ENCODE measurements at regions not wholly inside any gene's neighbourhood (a gene's known extent, or its start where the extent isn't known, plus 50 kb on each side); places are given as distances from the start of the nearest gene placed in this dataset.

DNA sequence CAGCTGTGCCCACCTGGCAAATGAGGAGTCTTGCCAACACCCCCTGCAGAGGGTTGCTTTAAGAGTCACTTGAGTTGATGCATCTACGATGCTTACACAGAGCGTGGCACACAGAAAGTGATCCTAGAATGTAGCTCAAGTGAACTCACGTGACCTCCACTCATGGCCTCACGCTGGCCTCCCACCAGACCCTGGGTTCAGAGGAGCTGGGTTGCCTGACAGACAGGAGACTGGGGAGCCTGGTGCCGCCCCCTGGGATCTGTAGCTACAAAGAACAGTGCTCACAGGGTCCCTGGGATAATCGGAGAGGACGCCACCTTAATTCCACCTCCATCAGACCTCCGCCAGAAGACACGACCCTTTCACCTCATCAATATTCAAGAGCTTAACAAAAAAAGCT lies 81.4 kb upstream of the CASZ1 start:
- no peak overlapping the region for H3K4me3 ChIP-seq (replicated peaks in 1 of 3; ENCODE audit: low read depth in 2 of 3, low read length in 3 of 3)
- WGBS (ENCODE audit: insufficient coverage) = 91% methylated on average over 5 of the region's 9 CpGs
- Mint-ChIP-seq H3K4me1 (no peaks in the 10 kb centered on the region), H3K9me3 (peaks cover 0 to 3% (median 0%) of the 10 kb centered on the region in 7 donors), H3K36me3 (no peaks in the 10 kb centered on the region), H3K27ac (no peak overlapping the region), H3K27me3 (ENCODE audit: low read depth in 3 of 3) (peaks cover 2 to 6% (median 4%) of the 10 kb centered on the region in 3 donors), H3K4me3 (no peak overlapping the region)
- no peaks in the 10 kb centered on the region for H3K36me3 ChIP-seq (replicated peaks in 1 of 2; ENCODE audit: control insufficient read depth in 1 of 2, insufficient read depth in 2 of 2, low read length in 2 of 2)
- no peak overlapping the region for H2AFZ ChIP-seq (ENCODE audit: insufficient read depth, low read depth, low read length, poor library complexity, severe bottlenecking)
- no peaks in the 10 kb centered on the region for H3K79me2 ChIP-seq (ENCODE audit: insufficient read depth, low read length)
- no peaks in the 10 kb centered on the region for H3K4me1 ChIP-seq (ENCODE audit: control insufficient read depth in 1 of 2, insufficient read depth in 2 of 2, low read length in 2 of 2)
- H3K27me3 ChIP-seq (ENCODE audit: control insufficient read depth in 2 of 2, insufficient read depth in 2 of 2, low read length in 2 of 2) = no peaks in the 10 kb centered on the region
- H3K9ac ChIP-seq (ENCODE audit: insufficient read depth, low read length, poor library complexity, severe bottlenecking) = no peak overlapping the region
- no peak overlapping the region for H3K4me2 ChIP-seq (replicated peaks; ENCODE audit: extremely low read depth, low read length, poor library complexity, severe bottlenecking)
- H3K9me3 ChIP-seq (replicated peaks in 1 of 2; ENCODE audit: control insufficient read depth in 1 of 2, insufficient read depth in 1 of 2, low read length in 2 of 2) = no peaks in the 10 kb centered on the region
- TF ChIP-seq, protein P1, sequence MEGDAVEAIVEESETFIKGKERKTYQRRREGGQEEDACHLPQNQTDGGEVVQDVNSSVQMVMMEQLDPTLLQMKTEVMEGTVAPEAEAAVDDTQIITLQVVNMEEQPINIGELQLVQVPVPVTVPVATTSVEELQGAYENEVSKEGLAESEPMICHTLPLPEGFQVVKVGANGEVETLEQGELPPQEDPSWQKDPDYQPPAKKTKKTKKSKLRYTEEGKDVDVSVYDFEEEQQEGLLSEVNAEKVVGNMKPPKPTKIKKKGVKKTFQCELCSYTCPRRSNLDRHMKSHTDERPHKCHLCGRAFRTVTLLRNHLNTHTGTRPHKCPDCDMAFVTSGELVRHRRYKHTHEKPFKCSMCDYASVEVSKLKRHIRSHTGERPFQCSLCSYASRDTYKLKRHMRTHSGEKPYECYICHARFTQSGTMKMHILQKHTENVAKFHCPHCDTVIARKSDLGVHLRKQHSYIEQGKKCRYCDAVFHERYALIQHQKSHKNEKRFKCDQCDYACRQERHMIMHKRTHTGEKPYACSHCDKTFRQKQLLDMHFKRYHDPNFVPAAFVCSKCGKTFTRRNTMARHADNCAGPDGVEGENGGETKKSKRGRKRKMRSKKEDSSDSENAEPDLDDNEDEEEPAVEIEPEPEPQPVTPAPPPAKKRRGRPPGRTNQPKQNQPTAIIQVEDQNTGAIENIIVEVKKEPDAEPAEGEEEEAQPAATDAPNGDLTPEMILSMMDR (IDR thresholded peaks at IDR 0.05) = no peak
- H3K27ac ChIP-seq (ENCODE audit: low read depth in 1 of 2, low read length in 2 of 2) = no peak overlapping the region
- intact Hi-C loops (cut with micrococcal nuclease) = no loop called here
- no peaks in the 10 kb centered on the region for H4K20me1 ChIP-seq (ENCODE audit: insufficient read depth, low read length)
- DNase-seq = no peak

DNA sequence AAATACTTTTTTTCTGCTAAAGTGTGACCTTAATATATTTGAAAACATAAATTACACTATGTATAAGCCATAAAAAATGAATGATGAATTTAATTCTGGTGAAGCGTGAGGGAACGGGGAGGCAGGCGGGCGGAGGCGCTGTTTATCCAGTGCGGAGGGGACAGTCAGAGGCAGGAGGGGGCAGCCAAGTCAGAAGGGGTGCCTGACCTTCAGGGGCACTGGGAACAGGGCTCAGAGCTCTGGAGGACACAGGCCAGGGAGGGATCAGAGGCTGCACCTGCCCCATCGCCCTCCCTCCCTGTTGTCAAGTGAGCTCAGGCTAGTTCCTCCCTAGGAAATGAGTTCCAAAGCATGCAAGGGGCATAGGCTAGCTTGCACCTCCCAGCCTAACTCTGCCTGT lies 82.0 kb upstream of the CASZ1 start:
- Histone ChIP-seq H4K20me1 (ENCODE audit: insufficient read depth, low read length) (no peaks in the 10 kb centered on the region), H3K36me3 (replicated peaks in 1 of 2; ENCODE audit: control insufficient read depth in 1 of 2, insufficient read depth in 2 of 2, low read length in 2 of 2) (no peaks in the 10 kb centered on the region), H3K27ac (ENCODE audit: low read depth in 1 of 2, low read length in 2 of 2) (no peak overlapping the region), H3K27me3 (ENCODE audit: control insufficient read depth in 2 of 2, insufficient read depth in 2 of 2, low read length in 2 of 2) (no peaks in the 10 kb centered on the region), H3K9me3 (replicated peaks in 1 of 2; ENCODE audit: control insufficient read depth in 1 of 2, insufficient read depth in 1 of 2, low read length in 2 of 2) (no peaks in the 10 kb centered on the region), H3K4me2 (replicated peaks; ENCODE audit: extremely low read depth, low read length, poor library complexity, severe bottlenecking) (no peak overlapping the region), H3K4me1 (ENCODE audit: control insufficient read depth in 1 of 2, insufficient read depth in 2 of 2, low read length in 2 of 2) (no peaks in the 10 kb centered on the region), H3K9ac (ENCODE audit: insufficient read depth, low read length, poor library complexity, severe bottlenecking) (no peak overlapping the region), H2AFZ (ENCODE audit: insufficient read depth, low read depth, low read length, poor library complexity, severe bottlenecking) (no peak overlapping the region), H3K4me3 (replicated peaks in 1 of 3; ENCODE audit: low read depth in 2 of 3, low read length in 3 of 3) (no peak overlapping the region), H3K79me2 (ENCODE audit: insufficient read depth, low read length) (no peaks in the 10 kb centered on the region)
- Mint-ChIP-seq H3K27ac (no peak overlapping the region), H3K4me3 (no peak overlapping the region), H3K9me3 (peaks cover 0 to 3% (median 0%) of the 10 kb centered on the region in 7 donors), H3K27me3 (ENCODE audit: low read depth in 3 of 3) (peaks cover 4 to 8% (median 6%) of the 10 kb centered on the region in 3 donors), H3K4me1 (no peaks in the 10 kb centered on the region), H3K36me3 (no peaks in the 10 kb centered on the region)
- no peak for DNase-seq
- WGBS (ENCODE audit: insufficient coverage) = 100% methylated on average over 6 of the region's 7 CpGs
- intact Hi-C loops (cut with micrococcal nuclease) = no loop called here
- TF ChIP-seq, protein P1 (IDR thresholded peaks at IDR 0.05) = no peak

Measured in CD14-positive monocyte (primary cell).